HFFc6 (cell line): ENCODE measurements at regions not wholly inside any gene's neighbourhood (a gene's known extent, or its start where the extent isn't known, plus 50 kb on each side); places are given as distances from the start of the nearest gene placed in this dataset.

Experiments used
- DNase-seq: peaks from one replicate; pipeline ENCODE4 v3.0.0-alpha.2; 2018
- H3K27ac Mint-ChIP-seq: 2 replicates; pipeline ENCODE4 v1.8.0; 2020; ENCODE audit warnings: mild to moderate bottlenecking, mixed read lengths
- H3K27me3 Mint-ChIP-seq: 2 replicates; pipeline ENCODE4 v1.8.0; 2021; ENCODE audit warnings: mild to moderate bottlenecking, moderate library complexity, mixed read lengths; ENCODE audit not compliant: insufficient read depth
- H3K36me3 Mint-ChIP-seq: 2 replicates; pipeline ENCODE4 v1.8.0; 2021; ENCODE audit warnings: low read depth, mixed read lengths
- H3K4me1 Mint-ChIP-seq: 2 replicates; pipeline ENCODE4 v1.8.0; 2020; ENCODE audit warnings: low read depth, mixed read lengths
- H3K4me3 Mint-ChIP-seq: 2 replicates; pipeline ENCODE4 v1.8.0; 2020; ENCODE audit warnings: mild to moderate bottlenecking, moderate library complexity, mixed read lengths
- H3K9me3 Mint-ChIP-seq: 2 replicates; pipeline ENCODE4 v1.8.0; 2020; ENCODE audit warnings: mild to moderate bottlenecking, mixed read lengths
- CTCF ChIP-seq: fragments of 200-600 bp; sonication (generic); IDR thresholded peaks from 2 replicates; pipeline ENCODE4 v1.5.0; 2021; ENCODE audit warnings: antibody characterized with exemption, mild to moderate bottlenecking

- Mint-ChIP-seq H3K27ac (no peak overlapping the region), H3K36me3 (no peaks in the 10 kb centered on the region), H3K4me3 (no peak overlapping the region), H3K27me3 (no peaks in the 10 kb centered on the region; the same call in 1 of the 2 replicates), H3K9me3 (peaks cover 12% of the 10 kb centered on the region; the same call in 1 of the 2 replicates), H3K4me1 (no peaks in the 10 kb centered on the region)
- DNase-seq = no peak
- no peak for TF ChIP-seq CTCF
Observed at GRCh38 chr18:40035966-40036365, 1919.1 kb upstream of the PIK3C3 start.

- Mint-ChIP-seq H3K4me3 (no peak overlapping the region), H3K27me3 (no peaks in the 10 kb centered on the region), H3K4me1 (no peaks in the 10 kb centered on the region), H3K36me3 (no peaks in the 10 kb centered on the region), H3K27ac (no peak overlapping the region), H3K9me3 (no peaks in the 10 kb centered on the region; the same call in 1 of the 2 replicates)
- TF ChIP-seq CTCF = no peak
- DNase-seq = no peak
Observed at GRCh38 chr18:40032076-40032475, 1923.0 kb upstream of the PIK3C3 start.

- Mint-ChIP-seq H3K4me3 (no peak overlapping the region), H3K27ac (no peak overlapping the region), H3K27me3 (no peaks in the 10 kb centered on the region), H3K36me3 (no peaks in the 10 kb centered on the region), H3K9me3 (no peaks in the 10 kb centered on the region; the same call in 1 of the 2 replicates), H3K4me1 (no peaks in the 10 kb centered on the region)
- TF ChIP-seq CTCF = no peak
- no peak for DNase-seq
Observed at GRCh38 chr18:40031435-40031834, 1923.6 kb upstream of the PIK3C3 start.

DNA sequence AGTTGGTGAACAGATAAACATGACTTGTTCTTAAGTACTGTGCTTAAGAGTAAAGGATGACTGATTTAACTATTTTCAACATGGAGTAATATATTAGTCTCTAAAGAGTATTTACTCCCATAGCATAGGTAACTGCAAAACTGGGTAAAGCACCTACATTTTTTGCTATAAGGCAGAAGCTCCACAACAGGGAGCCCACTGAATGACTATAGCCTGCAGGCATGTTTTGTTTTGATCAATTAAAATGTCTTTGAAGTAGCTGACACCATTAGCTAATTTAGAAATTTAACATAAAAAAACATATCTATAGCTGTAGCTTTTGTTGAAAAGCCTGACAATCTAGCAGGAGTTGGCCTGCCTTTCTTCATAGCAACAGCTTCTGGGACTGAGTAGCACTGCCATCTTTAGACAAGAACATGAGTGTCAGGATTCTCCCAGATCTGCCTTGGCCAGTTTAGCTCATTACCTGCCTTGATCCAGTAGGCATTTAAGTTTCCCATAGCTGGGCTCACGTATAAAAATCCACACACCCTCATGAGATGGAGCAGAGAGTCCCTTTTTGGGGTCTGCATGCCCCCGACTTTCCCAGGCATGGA is 1935.1 kb upstream of the PIK3C3 start:
- TF ChIP-seq CTCF = no peak
- Mint-ChIP-seq H3K4me1 (no peaks in the 10 kb centered on the region), H3K27ac (no peak overlapping the region), H3K36me3 (no peaks in the 10 kb centered on the region), H3K9me3 (peaks cover 3% of the 10 kb centered on the region; the same call in 1 of the 2 replicates), H3K4me3 (no peak overlapping the region), H3K27me3 (peaks cover 5% of the 10 kb centered on the region; the same call in 1 of the 2 replicates)
- no peak for DNase-seq

DNA sequence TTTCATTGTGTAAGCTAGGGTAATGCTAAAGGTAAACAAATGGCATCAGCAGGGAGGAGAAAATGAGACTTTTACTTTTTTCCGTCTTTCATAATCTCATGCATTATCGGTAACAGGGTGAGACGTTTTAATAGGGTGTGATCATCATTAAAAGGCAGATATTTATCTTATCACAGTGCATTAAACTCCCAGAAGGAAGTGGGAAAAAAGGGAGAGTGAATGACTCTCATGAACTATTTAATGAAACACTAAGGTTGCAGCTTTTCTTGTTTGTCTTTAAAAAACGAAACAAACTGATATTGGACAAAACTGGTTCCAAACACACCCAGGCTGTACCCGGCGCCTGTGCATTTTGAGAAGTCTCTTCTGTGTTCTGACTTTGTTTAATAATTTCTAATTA is 1936.8 kb upstream of the PIK3C3 start:
- peaks cover 5% of the 10 kb centered on the region; the same call in 1 of the 2 replicates for H3K27me3 Mint-ChIP-seq
- no peak for DNase-seq

More for the DNA sequence above, 1936.8 kb upstream of the PIK3C3 start:
- Mint-ChIP-seq H3K4me3 (no peak overlapping the region), H3K36me3 (no peaks in the 10 kb centered on the region), H3K4me1 (no peaks in the 10 kb centered on the region; the same call in 1 of the 2 replicates), H3K9me3 (0 out of 2 replicates have a peak, but pooled peaks cover 3% of the 10 kb centered on the region), H3K27ac (no peak overlapping the region)
- TF ChIP-seq CTCF = no peak
